Islet of Langerhans (tissue), 1 donor: ENCODE measurements at regions not wholly inside any gene's neighbourhood (a gene's known extent, or its start where the extent isn't known, plus 50 kb on each side); places are given as distances from the start of the nearest gene placed in this dataset.
"Not testable (repeated sequence)": the region's sequence is repeated elsewhere in the genome, so short reads cannot be mapped to it uniquely, and the experiment has no call there.

Experiments
- FAIRE-seq: peaks from one replicate; lab custom pipeline; 2011; peaks lifted over from hg19 to GRCh38; lab: Jason Lieb, UNC

- no peak for FAIRE-seq
Observed at GRCh38 chr5:23234197-23234596, 273.2 kb upstream of the PRDM9 start.

- FAIRE-seq = no peak
Observed at GRCh38 chr5:23223846-23224245, 283.6 kb upstream of the PRDM9 start.

GRCh38 chr5:23221831-23222230, 285.6 kb upstream of the PRDM9 start:
- no peak for FAIRE-seq

GRCh38 chr5:23217159-23217558, 290.2 kb upstream of the PRDM9 start:
- FAIRE-seq = no peak

GRCh38 chr5:23216345-23216744, 291.1 kb upstream of the PRDM9 start:
- no peak for FAIRE-seq

- peak; percentile 91 for FAIRE-seq
Observed at GRCh38 chr5:23208959-23209431, 298.4 kb upstream of the PRDM9 start.

- FAIRE-seq = no peak
Observed at GRCh38 chr5:23204111-23204510, 303.3 kb upstream of the PRDM9 start.

GRCh38 chr5:23169660-23170416, 316.7 kb upstream of the CDH12 start:
- no peak for FAIRE-seq

- no peak for FAIRE-seq
Observed at GRCh38 chr5:23164971-23165370, 311.8 kb upstream of the CDH12 start.

GRCh38 chr5:23158179-23158578, 305.0 kb upstream of the CDH12 start:
- FAIRE-seq = no peak

- FAIRE-seq = no peak
Observed at GRCh38 chr5:23157716-23158115, 304.6 kb upstream of the CDH12 start.

GRCh38 chr5:23157169-23157568, 304.0 kb upstream of the CDH12 start:
- no peak for FAIRE-seq

- FAIRE-seq = no peak
Observed at GRCh38 chr5:23147625-23148024, 294.5 kb upstream of the CDH12 start.

GRCh38 chr5:23146183-23146582, 293.0 kb upstream of the CDH12 start:
- no peak for FAIRE-seq

- peak; percentile 17 for FAIRE-seq
Observed at GRCh38 chr5:23139338-23140171, 286.4 kb upstream of the CDH12 start.

- no peak for FAIRE-seq
Observed at GRCh38 chr5:23136958-23137357, 283.8 kb upstream of the CDH12 start.

- no peak for FAIRE-seq
Observed at GRCh38 chr5:23132231-23132630, 279.1 kb upstream of the CDH12 start.

GRCh38 chr5:23112237-23112636, 259.1 kb upstream of the CDH12 start:
- FAIRE-seq = no peak

- no peak for FAIRE-seq
Observed at GRCh38 chr5:23105021-23105420, 251.9 kb upstream of the CDH12 start.

GRCh38 chr5:23103566-23103965, 250.4 kb upstream of the CDH12 start:
- no peak for FAIRE-seq

GRCh38 chr5:23095418-23095817, 242.3 kb upstream of the CDH12 start:
- FAIRE-seq = not testable (repeated sequence)

- no peak for FAIRE-seq
Observed at GRCh38 chr5:23089286-23089685, 236.1 kb upstream of the CDH12 start.

GRCh38 chr5:23084815-23085214, 231.7 kb upstream of the CDH12 start:
- no peak for FAIRE-seq

- no peak for FAIRE-seq
Observed at GRCh38 chr5:23072179-23072578, 219.0 kb upstream of the CDH12 start.
